Hippocampal formation (tissue), 2 donors: ENCODE measurements at regions not wholly inside any gene's neighbourhood (a gene's known extent, or its start where the extent isn't known, plus 50 kb on each side); places are given as distances from the start of the nearest gene placed in this dataset.

Experiments
- DNase-seq, 2 donors: peaks; one replicate each; lab custom pipeline; 2025; lab: John Stamatoyannopoulos, UW

DNA sequence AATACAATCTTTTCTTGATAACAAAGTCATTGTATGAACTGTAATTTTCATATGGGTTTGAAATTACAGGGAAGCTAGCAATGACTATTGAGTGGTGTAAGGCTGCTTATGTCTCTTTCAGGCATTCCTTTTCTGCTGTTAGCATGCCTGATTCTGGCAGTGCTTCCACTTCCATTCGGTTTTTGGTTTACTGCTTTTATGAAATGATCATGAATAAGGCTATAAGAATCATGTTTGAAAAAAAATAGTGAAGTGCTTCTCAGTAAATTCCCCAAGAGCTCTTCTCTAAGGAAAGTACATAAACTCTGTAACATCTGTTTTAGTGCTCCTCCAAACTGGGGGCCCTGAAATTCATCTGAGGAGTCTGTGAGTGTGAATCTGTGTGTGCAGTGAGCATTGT lies 434.0 kb upstream of the RGS6 start:
- no peak for DNase-seq

DNA sequence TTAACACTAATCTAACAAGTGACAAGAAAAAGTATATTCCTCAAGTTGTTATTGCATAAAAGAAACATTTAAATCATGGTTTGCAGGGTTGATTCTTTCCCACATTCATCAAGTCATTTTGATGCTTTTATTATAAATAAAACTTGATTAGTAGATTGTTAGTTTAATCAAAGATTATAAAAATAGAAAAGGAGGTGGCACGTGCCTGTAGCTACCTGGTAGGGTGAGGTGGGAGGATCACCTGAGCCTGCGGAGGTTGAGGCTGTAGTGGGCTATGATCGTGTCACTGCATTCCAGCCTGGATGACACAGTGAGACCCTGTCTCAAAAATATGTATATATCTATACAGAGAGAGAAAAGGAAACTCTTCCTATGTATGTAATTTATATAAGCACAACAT lies 433.2 kb upstream of the RGS6 start:
- no peak for DNase-seq

DNA sequence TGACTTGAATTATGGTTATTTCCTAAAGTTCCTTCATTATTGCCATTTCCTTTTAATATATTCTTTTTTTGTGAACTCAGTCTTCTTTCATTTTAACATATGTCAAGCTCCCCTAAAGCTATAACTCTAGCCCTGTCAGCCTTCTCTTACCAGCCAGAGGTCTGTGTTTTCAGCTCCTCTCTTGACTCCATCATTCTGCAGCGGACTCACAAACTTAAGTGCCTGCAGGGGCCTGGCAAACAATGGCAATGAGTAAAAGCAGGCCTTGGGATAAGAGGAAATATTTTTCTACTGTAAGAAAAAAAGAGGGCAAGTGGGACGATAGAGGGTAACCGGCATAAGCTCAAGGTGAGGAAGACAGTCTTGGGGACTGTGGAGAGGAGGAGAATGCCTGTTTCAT lies 424.5 kb upstream of the RGS6 start:
- no peak for DNase-seq

DNA sequence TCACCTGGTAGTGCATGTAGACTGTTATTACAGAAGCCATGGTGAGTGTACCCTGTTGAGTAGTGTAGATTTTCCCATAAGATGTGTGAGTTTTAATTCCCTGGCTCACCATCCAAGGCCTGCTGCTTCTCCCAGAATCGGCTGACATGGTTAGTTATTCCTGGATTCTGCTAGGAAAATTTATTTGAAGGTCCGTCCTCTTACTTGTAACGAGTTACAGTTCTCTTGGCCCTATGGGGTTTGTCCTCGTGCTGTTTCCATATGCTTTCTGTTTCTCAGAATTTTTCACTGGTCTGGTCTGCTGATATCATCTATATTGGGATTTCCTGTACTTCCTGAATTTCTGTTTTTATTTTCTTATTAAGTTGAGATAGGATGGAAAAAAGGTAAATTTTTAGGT lies 423.3 kb upstream of the RGS6 start:
- DNase-seq, result no peak

DNA sequence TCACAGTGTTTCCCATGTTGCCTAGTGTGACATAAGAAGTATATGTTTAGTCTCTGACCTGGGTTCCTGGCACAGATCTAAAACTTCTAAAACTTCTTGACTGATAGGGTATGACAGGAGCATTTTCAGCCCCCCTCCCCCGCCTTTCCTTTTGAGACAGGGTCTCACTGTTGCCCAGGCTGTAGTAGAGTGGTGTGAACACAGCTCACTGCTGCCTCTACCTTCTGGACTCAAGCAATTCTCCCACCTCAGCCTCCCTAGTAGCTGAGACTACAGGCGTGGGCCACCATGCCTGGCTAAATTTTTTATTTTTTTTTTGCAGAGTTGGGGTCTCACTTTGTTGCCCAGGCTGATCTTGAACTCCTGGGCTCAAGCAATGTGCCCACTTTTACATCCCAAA lies 421.1 kb upstream of the RGS6 start:
- no peak for DNase-seq

DNA sequence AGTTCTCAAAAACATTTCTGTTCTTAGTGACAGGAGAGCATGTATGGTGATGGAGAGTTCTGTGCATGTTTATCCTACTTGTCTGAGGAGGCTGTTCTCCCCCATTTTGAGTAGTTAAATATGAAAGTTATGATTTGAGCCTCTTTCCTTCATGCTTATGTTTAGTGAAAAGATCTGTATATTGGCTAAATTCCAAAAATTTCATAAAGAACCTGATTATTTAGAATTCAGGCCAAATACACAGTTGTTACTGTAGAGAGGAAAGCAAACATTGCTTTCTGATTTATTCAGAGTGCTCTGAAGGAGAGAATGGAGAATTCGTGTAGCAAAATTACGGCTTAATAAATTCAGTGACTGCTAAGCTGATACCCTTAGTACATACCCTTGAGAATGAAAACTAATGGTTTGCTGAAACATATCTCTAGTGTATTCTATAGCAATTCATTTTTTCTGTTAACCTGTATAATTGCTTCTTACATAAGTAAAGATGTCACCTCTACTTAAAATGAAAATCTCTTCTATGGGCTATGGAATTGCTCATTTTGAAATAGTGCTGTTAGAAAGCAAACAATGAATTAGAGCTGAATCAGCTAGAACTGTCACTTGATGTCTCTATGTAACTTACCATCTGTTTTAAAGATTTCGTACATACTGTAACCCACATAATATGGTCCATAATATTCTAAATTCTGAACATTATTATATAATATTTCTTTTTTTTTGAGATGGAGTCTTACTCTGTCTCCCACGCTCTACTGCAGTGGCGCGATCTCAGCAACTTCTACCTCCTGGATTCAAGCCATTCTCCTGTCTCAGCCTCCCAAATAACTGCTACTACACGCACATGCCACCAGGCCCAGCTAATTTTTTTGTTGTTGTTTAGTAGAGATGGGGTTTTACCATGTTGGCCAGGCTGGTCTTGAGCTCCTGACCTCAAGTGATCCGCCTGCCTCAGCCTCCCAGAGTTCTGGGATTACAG lies 417.0 kb upstream of the RGS6 start:
- no peak for DNase-seq

DNA sequence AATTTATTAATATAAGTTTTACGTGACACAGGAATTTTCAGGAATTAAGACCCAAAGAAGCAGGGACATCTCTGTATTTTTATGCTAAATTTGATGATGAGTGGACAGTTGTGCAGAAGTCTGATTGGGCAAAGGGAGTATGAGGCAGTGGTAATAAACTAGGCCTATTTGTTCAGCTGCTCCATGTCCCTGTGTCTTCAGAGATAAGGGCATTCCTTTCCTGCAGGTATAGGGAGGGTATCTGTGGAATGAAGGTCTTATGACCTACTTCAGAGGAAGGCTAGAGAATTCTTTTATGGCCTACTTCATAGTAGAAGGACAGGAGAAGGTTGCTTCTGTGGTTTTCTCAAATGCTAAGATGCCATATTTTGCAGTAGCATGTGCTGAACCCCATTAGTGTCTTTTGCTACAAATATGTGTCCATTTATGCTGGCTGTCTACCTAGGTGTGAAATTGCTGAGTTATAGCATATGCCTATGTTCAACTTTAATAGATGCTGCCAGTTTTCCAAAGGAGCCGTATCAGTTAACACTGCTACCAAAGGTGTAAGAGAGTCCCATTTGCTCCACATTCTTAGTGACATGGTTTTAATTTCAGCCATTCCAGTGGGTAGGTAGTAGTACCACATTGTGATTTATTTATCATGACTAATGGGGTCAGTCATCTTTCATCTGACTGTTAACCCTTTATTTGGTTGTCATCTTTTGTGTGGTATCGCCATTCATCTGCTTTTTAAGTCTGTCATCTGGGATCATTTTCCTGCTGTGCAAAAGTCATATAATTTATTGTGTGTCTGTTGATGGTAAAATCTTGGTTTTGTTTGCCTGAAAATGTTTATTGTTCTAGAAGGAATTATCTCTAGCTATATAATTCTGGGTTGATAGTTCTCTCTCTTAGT lies 410.7 kb upstream of the RGS6 start:
- no peak for DNase-seq

DNA sequence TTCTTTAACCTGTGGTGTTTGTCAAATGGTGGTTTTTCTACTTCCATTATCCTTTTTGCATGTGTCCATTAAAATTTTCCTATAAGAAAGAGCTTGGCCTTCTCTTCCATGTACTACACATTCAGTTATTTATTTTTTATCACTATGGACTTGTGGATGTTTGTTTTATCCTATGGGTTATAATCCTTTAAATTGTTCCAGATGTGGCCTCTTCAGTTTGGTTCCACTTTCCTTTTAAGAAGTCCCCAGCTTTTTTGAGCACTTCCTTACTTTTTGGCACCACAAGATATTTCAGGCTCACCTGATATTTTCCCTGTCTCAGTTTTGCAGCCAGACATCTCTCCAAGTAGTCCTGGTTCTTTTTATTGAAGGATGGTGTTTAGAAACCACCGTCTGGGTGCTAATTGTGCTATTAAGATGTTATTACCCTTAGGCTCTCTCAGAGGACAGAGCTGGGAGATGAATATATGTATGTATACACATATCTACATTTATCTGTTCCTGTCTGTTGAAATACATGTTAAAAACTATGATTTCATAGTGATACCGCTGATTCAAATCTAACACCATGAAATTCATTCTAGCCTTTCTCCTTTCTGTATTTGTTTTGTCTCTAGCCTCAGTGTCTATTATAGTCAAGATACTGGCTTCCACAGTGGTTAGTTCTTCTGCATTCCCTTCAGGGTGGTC lies 408.5 kb upstream of the RGS6 start:
- no peak for DNase-seq

DNA sequence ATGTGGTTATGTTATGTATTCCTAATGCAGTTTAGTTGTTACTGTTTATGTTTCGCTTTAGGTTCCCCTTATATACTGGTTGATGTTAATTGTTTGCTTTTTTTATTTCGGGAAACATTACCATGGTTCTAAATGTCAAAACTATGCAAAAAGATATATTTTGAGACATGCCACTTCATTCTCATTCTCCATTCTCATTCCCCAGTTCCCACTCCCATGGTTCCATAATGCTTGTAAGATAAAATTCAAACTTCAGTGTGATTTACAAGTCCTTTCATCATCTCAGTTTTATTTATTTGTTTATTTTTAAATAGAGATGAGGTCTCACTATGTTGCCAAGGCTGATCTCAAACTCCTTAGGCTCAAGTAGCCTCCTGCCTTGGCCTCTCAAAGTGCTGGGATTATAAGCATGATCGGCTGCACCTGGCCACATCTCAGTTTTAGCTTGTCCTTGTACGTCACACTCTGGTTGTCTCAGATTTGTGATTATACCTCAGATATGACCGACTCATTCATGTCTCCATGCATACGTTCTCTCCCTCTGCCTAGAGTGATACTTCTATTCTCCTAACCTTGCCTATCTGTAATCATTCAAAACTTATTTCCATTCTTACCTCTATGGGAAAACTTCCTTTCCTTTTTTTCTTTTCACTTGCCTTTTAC lies 407.8 kb upstream of the RGS6 start:
- DNase-seq, result no peak

DNA sequence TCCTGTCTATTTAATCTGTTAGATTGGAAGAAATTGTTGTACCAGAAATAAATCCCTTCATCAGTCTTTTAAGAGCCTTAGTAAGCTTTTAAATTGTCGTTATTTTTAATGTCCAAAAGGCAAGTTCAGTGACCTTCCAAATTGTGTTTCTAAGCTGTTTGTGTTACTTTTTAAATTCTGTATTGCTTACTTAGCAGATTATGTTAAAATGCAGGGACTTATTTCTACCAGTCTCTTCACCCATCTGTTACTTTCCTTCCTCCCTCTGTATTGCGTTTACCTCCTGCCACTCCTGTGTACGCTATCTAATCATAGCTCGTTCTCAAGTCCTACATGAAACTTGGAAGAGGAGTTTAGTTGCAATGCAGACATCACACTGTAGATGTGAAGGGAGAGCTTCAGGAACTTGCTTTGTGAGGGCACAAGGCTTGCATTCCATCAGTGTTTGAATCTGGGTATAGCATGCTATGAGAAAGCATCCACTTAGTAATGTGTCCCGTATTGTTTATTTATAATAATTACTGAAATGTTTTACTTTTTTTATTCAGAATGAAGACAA lies 406.5 kb upstream of the RGS6 start:
- DNase-seq, result no peak

DNA sequence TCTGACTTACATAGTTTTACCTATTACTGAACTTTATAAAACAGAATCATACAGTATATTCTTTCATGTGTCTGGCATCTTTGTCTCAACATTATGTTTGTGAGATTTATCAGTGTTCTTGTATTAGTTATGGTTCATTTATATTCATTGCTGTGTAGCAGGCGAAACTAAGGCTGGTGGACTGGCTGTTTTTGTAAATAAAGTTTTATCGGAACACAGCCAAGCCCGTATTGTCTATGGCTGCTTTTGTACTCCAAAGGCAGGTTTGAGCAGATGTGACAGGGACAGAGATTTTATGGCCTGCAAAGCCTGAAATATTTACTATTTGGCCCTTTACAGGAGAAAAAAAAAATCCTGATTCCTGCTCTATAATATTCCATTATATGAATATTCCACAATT lies 405.8 kb upstream of the RGS6 start:
- DNase-seq, result no peak

DNA sequence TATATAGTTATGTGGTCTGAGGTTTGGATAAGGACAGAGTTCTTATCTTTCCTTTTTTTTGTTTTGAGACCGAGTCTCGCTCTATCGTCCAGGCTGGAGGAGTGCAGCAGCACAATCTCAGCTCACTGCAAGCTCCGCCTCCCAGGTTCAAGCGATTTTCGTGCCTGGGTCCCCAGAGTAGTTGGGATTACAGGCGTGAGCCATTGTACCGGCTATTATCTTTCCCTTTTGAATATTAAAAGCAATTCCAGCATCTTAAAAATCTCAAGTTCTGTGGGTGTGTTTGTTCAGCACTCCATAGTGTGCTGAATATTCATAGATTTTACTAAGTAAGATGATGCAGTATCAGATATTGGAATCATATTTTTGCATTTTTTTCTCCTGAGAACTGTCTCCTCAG lies 404.4 kb upstream of the RGS6 start:
- no peak for DNase-seq

DNA sequence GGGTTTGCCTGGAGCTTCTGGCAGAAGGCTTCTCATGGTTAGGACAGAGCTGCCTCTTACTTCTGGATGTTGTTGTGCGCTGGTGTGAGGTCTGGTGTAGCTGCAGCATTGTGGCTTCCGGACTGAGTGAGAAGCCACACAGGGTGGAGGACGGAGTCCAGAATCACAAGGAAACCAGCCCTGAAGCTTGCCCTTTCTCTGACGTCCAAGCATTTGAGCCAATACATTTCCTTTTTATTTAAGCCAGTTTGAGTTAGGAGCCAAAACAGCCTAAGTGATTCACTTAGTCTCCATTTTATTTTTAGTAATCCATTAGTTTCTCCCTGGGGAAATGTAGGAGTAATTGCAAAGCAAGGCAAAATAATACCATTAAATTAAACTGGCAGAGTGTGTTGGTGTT lies 402.4 kb upstream of the RGS6 start:
- no peak for DNase-seq

DNA sequence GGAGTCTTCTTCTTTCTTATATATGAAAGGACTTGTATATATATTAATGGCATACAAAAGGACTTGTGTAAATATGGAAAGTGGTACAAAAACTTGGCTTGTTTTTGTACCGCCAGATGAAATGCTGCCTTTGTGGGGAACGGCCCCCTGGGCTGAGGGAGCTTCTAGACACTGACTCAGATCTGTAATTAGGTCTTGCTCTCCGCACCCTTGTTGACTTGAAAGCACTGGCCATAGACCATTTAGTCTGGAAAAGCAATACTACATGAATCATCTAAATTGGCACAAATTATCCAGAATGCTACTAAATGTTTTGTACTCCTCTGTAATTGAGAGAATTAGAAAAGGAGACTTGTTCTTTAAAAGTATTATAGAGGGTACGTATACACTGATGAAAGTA lies 399.9 kb upstream of the RGS6 start:
- DNase-seq, result no peak

DNA sequence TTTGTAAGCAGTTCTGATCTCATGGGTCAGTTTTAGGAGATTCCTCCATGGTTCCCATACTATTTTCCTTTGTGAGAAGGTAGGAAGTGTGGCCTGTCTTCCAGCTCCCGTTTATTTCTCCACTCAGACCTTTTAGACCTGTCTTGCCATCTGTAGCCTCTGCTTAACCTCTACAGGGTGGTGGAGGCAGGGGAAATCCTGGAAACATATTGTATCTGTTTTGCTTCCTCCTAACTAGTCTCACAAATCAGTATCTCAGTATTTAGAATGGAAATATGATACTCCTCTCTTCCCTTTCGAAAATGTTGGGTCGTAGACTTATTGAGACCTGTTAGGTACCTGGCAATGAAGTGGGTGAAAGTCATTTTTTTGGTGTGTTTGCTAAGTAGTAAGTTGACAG lies 399.4 kb upstream of the RGS6 start:
- no peak for DNase-seq

DNA sequence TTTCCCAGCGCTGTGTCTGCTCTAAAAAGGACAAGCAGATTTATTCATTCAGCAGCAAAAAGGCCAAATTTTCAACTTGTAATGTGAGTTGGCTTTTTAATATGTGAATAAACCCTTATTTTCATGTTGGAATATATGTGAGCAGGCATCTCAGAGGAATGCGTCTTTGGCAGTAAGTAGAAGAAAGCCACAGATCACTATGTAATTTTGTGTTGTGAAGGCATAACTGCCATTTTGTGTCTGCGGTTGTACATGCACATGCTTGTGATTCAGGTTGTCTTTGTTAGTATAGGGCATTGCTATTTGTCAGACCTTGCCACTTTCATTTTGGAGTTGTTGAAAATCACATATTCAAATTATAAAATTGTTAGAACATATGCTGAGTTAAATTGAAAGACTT lies 398.8 kb upstream of the RGS6 start:
- DNase-seq, result no peak

DNA sequence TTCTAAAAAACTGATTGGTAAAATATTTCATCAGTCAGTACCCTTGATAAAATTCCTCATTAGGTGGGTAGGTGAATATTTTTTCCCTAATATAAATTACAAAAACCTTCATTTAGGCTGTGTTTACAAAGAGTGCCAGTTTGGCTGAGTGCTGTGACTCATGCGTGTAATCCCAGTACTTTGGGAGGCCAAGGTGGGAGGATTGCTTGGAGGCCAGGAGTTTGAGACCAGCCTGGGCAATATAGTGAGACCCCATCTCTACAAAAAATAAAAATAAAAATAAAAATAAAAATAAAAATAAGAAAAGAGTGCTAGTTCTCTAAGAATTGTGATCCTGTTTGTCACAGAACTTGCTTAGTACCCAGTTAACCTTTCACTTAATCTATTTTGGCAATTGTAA lies 398.4 kb upstream of the RGS6 start:
- no peak for DNase-seq

DNA sequence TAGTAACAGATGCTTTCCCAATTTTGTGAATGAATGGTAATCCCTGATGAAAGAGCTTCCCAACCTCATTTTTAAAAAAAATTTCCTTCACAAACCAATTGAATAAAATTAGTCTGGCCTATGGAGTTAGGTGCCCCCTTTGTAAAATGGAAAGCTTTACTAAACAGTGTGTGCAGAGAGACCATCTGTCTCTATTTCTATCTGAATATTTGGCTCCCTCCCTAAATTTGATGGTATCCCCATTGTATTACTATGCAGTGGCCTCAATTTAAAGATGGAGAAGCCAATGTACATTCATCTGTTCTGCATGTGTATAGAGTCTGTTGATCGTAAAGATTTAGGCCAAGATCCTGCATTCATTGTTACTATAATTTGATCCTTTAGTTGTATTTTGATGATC lies 397.7 kb upstream of the RGS6 start:
- DNase-seq, result no peak

DNA sequence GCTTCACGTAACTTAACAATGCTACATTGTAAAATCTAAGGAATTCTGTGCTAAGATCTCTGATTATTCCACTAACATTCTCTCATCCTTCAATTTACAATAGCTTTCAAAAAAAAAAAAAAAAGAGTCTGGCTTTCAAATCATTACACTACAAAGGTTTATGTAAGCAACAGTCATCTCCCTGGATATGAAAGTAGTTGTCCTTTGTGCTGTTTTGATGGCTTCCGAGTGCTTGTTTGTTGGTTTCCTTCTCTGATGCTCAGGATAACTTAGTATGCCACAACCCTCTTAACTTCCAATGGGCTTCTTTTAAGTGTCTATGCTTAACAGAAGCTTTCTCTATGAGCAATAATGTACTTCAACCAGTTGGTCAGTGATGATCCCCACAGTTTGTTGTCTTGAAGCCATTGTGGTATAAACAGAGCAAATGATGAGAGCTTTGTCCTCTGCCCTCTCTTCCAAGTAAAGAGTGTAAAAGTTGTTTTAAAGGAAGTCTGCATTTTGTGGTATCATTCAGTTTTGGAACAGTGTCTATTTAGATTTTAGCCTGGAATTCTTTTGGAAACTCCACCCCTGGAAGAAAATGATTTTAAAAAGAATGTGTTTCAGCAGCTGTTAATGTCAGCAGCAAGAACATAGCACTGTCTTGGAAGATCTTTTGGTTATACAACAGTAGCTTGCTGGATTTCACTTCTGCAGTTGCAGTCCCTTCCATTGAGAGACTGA lies 396.1 kb upstream of the RGS6 start:
- DNase-seq, result no peak

DNA sequence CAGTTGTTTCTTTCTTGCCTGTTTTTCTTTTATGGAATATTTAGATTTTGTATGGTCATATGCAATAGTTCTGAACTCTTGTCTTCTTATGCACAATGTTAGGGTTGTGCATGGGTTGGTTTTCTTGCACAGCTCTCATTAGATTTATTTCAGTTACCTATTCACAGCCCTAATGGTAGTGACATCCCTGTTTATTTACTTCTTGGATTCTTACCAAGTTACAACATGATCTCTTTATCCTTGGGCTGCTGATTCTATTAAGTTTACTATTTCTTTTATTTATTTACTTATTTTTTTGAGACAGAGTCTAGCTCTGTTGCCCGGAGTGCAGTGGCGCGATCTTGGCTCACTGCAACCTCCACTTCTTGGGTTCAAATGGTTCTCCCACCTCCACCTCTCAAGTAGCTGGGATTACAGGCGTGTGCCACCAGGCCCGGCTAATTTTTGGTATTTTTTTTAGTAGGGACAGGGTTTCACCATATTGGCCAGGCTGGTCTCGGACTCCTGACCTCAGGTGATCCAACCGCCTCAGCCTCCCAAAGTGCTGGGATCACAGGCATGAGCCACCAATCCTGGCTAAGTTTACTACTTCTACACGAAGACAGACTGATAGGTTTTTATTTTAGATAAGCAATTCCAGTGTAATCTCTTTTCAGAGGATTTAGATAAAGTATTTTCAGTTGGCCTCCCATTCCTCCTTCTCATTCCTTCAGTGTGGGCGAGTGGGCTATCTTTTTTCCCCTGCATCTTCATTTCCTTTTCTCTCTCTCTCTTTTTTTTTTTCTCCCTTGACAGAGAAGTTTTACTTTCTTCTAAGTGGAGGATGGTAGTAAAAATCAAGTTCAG lies 395.1 kb upstream of the RGS6 start:
- DNase-seq, result no peak
